Progenitor cell of endocrine pancreas (in vitro differentiated cells): ENCODE measurements at regions not wholly inside any gene's neighbourhood (a gene's known extent, or its start where the extent isn't known, plus 50 kb on each side); places are given as distances from the start of the nearest gene placed in this dataset.

Source experiments
- DNase-seq: peaks from one replicate; pipeline ENCODE4 v3.0.0; 2021; ENCODE audit warnings: low spot score; ENCODE audit not compliant: unreplicated experiment
- H3K27ac Mint-ChIP-seq: 2 replicates; pipeline ENCODE4 v1.8.0; 2021; ENCODE audit warnings: mild to moderate bottlenecking, moderate library complexity, mixed read lengths
- H3K27me3 Mint-ChIP-seq: 2 replicates; pipeline ENCODE4 v1.8.0; 2021; ENCODE audit warnings: mixed read lengths
- H3K36me3 Mint-ChIP-seq: 2 replicates; pipeline ENCODE4 v1.8.0; 2022; ENCODE audit warnings: mixed read lengths; ENCODE audit not compliant: insufficient read depth
- H3K4me1 Mint-ChIP-seq: 2 replicates; pipeline ENCODE4 v1.8.0; 2021; ENCODE audit warnings: low read depth, mixed read lengths
- H3K4me3 Mint-ChIP-seq: 2 replicates; pipeline ENCODE4 v1.8.0; 2021; ENCODE audit warnings: low read depth, mild to moderate bottlenecking, moderate library complexity, mixed read lengths
- H3K9me3 Mint-ChIP-seq: 2 replicates; pipeline ENCODE4 v1.8.0; 2021; ENCODE audit warnings: low read depth, mixed read lengths
- CTCF ChIP-seq: fragments of 200-600 bp; sonication (generic); IDR thresholded peaks from one replicate; pipeline ENCODE4 v1.5.0; 2021; ENCODE audit warnings: antibody characterized with exemption, mild to moderate bottlenecking; ENCODE audit not compliant: unreplicated experiment

DNA sequence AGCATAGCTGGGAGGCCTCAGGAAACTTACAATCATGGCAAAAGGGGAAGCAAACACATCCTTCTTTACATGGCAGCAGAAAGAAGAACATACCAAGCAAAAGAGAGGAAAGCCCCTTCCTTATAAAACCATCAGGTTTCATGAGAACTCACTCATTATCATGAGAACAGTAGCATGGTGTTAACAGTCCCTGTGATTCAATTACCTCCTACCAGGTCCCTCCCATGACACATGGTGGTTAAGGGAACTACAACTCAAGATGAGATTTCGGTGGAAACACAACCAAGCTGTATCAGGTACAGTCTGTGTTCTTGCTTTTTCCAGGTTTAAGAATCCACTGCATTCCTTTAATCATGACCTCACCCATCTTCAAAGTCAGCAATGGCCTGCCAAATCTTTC is 514.2 kb downstream of the KCTD16 start:
- TF ChIP-seq CTCF, result no peak
- Mint-ChIP-seq H3K4me1 (no peaks in the 10 kb centered on the region), H3K27ac (no peak overlapping the region), H3K9me3 (peaks cover 20% of the 10 kb centered on the region), H3K27me3 (no peaks in the 10 kb centered on the region), H3K36me3 (peaks cover 2% of the 10 kb centered on the region), H3K4me3 (no peak overlapping the region)
- no peak for DNase-seq

DNA sequence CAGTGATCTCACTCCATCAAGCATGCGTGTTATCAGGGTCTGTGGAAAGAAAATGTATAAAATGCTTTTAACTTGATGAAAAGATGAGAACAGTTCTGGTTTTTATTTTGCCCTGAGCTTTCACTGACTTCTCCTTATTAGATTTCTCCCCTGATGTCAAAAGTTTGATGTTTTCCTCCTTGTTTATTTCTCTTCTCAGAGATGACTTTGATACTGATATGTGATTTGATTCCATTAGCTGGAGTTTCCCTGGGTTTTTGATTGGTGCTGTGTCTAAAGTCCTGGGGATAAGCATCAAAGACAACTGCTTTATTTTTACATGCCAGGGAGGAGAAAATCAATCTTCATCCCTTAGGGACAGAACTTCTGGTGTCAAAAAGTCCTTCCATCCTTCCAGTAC is 510.0 kb downstream of the KCTD16 start:
- no peak for DNase-seq
- no peak overlapping the region for H3K27ac Mint-ChIP-seq
- no peaks in the 10 kb centered on the region for H3K27me3 Mint-ChIP-seq
- H3K36me3 Mint-ChIP-seq, result peaks cover 1% of the 10 kb centered on the region
- peaks cover 7% of the 10 kb centered on the region for H3K9me3 Mint-ChIP-seq
- H3K4me3 Mint-ChIP-seq, result no peak overlapping the region
- TF ChIP-seq CTCF, result no peak
- H3K4me1 Mint-ChIP-seq, result no peaks in the 10 kb centered on the region

- no peaks in the 10 kb centered on the region for H3K27me3 Mint-ChIP-seq
- no peak overlapping the region for H3K27ac Mint-ChIP-seq
- H3K4me1 Mint-ChIP-seq, result no peaks in the 10 kb centered on the region
- H3K9me3 Mint-ChIP-seq, result no peaks in the 10 kb centered on the region
- no peak for DNase-seq
- no peak overlapping the region for H3K4me3 Mint-ChIP-seq
- TF ChIP-seq CTCF, result no peak
- H3K36me3 Mint-ChIP-seq, result no peaks in the 10 kb centered on the region
Observed at GRCh38 chr5:144671066-144671465, 500.4 kb downstream of the KCTD16 start.

DNA sequence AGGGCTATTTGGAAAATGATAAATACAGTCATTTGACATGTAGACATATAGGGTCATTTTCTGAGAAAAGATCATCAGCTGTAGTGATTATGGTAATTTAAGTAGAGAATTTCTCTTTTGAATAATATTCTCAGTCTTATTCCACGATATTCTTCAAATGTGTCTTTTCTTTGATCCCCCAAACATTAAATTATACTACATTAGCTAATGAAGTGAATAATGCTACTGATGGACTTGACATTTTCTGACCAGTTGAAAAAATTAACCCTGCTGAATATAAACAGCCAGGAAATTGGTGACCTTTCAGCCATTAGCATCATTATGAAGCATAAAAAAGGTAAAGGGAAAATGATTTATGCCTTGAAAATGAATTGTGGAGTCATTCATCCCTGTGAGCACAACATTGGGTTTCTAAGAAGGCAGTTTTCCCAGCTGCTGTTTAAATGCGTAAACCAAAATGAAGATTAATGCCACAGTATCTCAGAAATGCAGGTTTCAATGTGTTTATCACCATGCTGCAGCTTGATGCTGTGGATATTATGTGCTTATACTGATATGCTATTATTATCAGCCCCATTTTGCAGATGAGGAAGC is 489.1 kb downstream of the KCTD16 start:
- Mint-ChIP-seq H3K4me3 (no peak overlapping the region), H3K9me3 (no peaks in the 10 kb centered on the region), H3K27me3 (no peaks in the 10 kb centered on the region), H3K4me1 (peaks cover 17% of the 10 kb centered on the region), H3K27ac (no peak overlapping the region), H3K36me3 (no peaks in the 10 kb centered on the region)
- TF ChIP-seq CTCF, result no peak
- DNase-seq, result no peak

- peaks cover 3% of the 10 kb centered on the region for H3K9me3 Mint-ChIP-seq
- no peak for TF ChIP-seq CTCF
- H3K27me3 Mint-ChIP-seq, result no peaks in the 10 kb centered on the region
- DNase-seq, result no peak
- H3K4me1 Mint-ChIP-seq, result peaks cover 4% of the 10 kb centered on the region
- H3K27ac Mint-ChIP-seq, result no peak overlapping the region
- no peaks in the 10 kb centered on the region for H3K36me3 Mint-ChIP-seq
- H3K4me3 Mint-ChIP-seq, result no peak overlapping the region
Observed at GRCh38 chr5:144644317-144644716, 473.6 kb downstream of the KCTD16 start.
